C4-2B (cell line): ENCODE measurements at regions not wholly inside any gene's neighbourhood (a gene's known extent, or its start where the extent isn't known, plus 50 kb on each side); places are given as distances from the start of the nearest gene placed in this dataset.

ENCODE experiments used
- ZFX ChIP-seq: fragments of 450-650 bp; IDR thresholded peaks from 2 replicates; pipeline ENCODE4 v1.6.1; 2017
- TF ChIP-seq, protein P1 (sequence below): fragments of 450-650 bp; conservative IDR thresholded peaks from 2 replicates; pipeline ENCODE4 v1.5.1; 2017; ENCODE audit warnings: mild to moderate bottlenecking

- TF ChIP-seq, protein P1, sequence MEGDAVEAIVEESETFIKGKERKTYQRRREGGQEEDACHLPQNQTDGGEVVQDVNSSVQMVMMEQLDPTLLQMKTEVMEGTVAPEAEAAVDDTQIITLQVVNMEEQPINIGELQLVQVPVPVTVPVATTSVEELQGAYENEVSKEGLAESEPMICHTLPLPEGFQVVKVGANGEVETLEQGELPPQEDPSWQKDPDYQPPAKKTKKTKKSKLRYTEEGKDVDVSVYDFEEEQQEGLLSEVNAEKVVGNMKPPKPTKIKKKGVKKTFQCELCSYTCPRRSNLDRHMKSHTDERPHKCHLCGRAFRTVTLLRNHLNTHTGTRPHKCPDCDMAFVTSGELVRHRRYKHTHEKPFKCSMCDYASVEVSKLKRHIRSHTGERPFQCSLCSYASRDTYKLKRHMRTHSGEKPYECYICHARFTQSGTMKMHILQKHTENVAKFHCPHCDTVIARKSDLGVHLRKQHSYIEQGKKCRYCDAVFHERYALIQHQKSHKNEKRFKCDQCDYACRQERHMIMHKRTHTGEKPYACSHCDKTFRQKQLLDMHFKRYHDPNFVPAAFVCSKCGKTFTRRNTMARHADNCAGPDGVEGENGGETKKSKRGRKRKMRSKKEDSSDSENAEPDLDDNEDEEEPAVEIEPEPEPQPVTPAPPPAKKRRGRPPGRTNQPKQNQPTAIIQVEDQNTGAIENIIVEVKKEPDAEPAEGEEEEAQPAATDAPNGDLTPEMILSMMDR = no peak
- TF ChIP-seq ZFX = no peak
Measured at GRCh38 chr22:22744412-22745224, 100.2 kb downstream of the GGTLC2 start.
